Spleen (tissue), 11 donors: ENCODE measurements at regions not wholly inside any gene's neighbourhood (a gene's known extent, or its start where the extent isn't known, plus 50 kb on each side); places are given as distances from the start of the nearest gene placed in this dataset.
A peak's percentile ranks its signal among the peaks of the same experiment; 100 is the strongest.

ENCODE experiments used
- DNase-seq: peaks from one replicate; pipeline ENCODE4 v3.0.0-alpha.2; 2020
- H3K27ac ChIP-seq, 8 donors: fragments of 200-600 bp; sonication (generic) in 7 of 8; 1 replicate in 4 of 8; 2 replicates in 4 of 8; pipeline versions ENCODE4 v1.5.0 to v1.8.0; 2016 to 2021; ENCODE audit warnings: inconsistent platforms in 4 of 8, mild to moderate bottlenecking in 4 of 8, moderate library complexity in 1 of 8
- H3K27me3 ChIP-seq, 7 donors: fragments of 200-600 bp; sonication (generic) in 6 of 7; replicated peaks in 1 of 7; 1 replicate in 4 of 7; 2 replicates in 3 of 7; pipeline versions ENCODE4 v1.5.0 to v1.8.0; 2016 to 2021; ENCODE audit warnings: inconsistent platforms in 3 of 7, mild to moderate bottlenecking in 1 of 7
- H3K36me3 ChIP-seq, 6 donors: fragments of 200-600 bp; sonication (generic) in 5 of 6; 1 replicate in 4 of 6; 2 replicates in 2 of 6; pipeline versions ENCODE4 v1.5.0 to v1.8.0; 2016 to 2021; ENCODE audit warnings: inconsistent platforms in 2 of 6
- H3K4me1 ChIP-seq, 6 donors: fragments of 200-600 bp; sonication (generic) in 5 of 6; 1 replicate in 3 of 6; 2 replicates in 3 of 6; pipeline versions ENCODE4 v1.5.0 to v1.8.0; 2016 to 2021; ENCODE audit warnings: inconsistent platforms in 3 of 6
- H3K4me3 ChIP-seq, 8 donors: fragments of 200-600 bp; sonication (generic) in 7 of 8; 1 replicate in 4 of 8; 2 replicates in 4 of 8; pipeline versions ENCODE4 v1.5.0 to v1.8.0; 2016 to 2021; ENCODE audit warnings: inconsistent platforms in 4 of 8, mild to moderate bottlenecking in 4 of 8, moderate library complexity in 2 of 8
- H3K9me3 ChIP-seq, 8 donors: fragments of 200-600 bp; sonication (generic) in 7 of 8; 1 replicate in 4 of 8; 2 replicates in 4 of 8; pipeline versions ENCODE4 v1.5.0 to v1.8.0; 2016 to 2021; ENCODE audit warnings: inconsistent platforms in 4 of 8
- CTCF ChIP-seq, 11 experiments: fragments of 200-600 bp in 7 of 11; fragments of 450-650 bp in 4 of 11; sonication (generic) in 4 of 11; IDR thresholded peaks in 8 of 11; conservative IDR thresholded peaks in 3 of 11; 1 replicate in 7 of 11; 2 replicates in 4 of 11; pipeline versions ENCODE4 v1.4.0 to v1.8.0; 2016 to 2021; ENCODE audit warnings: antibody characterized with exemption in 11 of 11, inconsistent platforms in 4 of 11, mild to moderate bottlenecking in 1 of 11
- POLR2A ChIP-seq, 3 donors: fragments of 450-650 bp; IDR thresholded peaks; one replicate each; pipeline ENCODE4 v1.5.1; 2017; ENCODE audit warnings: antibody characterized with exemption in 3 of 3, mild to moderate bottlenecking in 1 of 3
- POLR2AphosphoS5 ChIP-seq, 3 donors: sonication (generic); formaldehyde crosslinking; IDR thresholded peaks; one replicate each; pipeline ENCODE4 v1.5.1; 2017; ENCODE audit warnings: antibody characterized with exemption in 3 of 3
- WGBS, 5 donors: extraction: QIAGEN DNeasy Blood & Tissue Kit in 3 of 5; methylation state at CpG; one replicate each; pipeline versions ENCODE4 v1.1.5 to v1.1.7; 2013 to 2018; 5-methylcytosine and 5-hydroxymethylcytosine counted together
- intact Hi-C: fragments of 100-400 bp; cut with DNase I; formaldehyde crosslinking; loops from one replicate; pipeline ENCODE4 v1.15.0; 2023; ENCODE audit warnings: low total_unique reads
- donor health status: healthy with polysubstance abuse.
- donor health status: DM: no; HTN: no; CAD: no; lungs with moderate emphysema.
- donor health status: DM: no; HTN: no; CAD: no.
- donor health status: Bipolar disorder and iron deficiency.
- donor health status: healthy.
- donor health status: DM: no; HTN: no; CAD: no.
- donor health status: DM: yes; HTN: yes; CAD: no.

GRCh38 chr2:176662753-176663152 lies 393.5 kb downstream of the MTX2 start:
- WGBS, 5 donors: 77 to 93% (median 87%) methylated on average over 2 of the region's 2 CpGs
- H3K9me3 ChIP-seq: no peaks in the 10 kb centered on the region
- no peak for TF ChIP-seq POLR2AphosphoS5 (IDR thresholded peaks at IDR 0.05)
- no peak for TF ChIP-seq POLR2A (IDR thresholded peaks at IDR 0.05)
- no peak for TF ChIP-seq CTCF (IDR thresholded peaks at IDR 0.05 in 8 of 11, conservative IDR thresholded peaks at IDR 0.05 in 3 of 11)
- DNase-seq: no peak
- no peaks in the 10 kb centered on the region for H3K36me3 ChIP-seq
- H3K27ac ChIP-seq: no peak overlapping the region
- H3K4me1 ChIP-seq: no peaks in the 10 kb centered on the region
- H3K4me3 ChIP-seq: no peak overlapping the region
- H3K27me3 ChIP-seq: peaks cover 0 to 43% (median 0%) of the 10 kb centered on the region in 7 donors
- intact Hi-C loops: no loop called here

GRCh38 chr2:176664478-176664877 lies 395.2 kb downstream of the MTX2 start:
- no peak overlapping the region for H3K4me3 ChIP-seq
- intact Hi-C loops: no loop called here
- no peaks in the 10 kb centered on the region for H3K9me3 ChIP-seq
- peaks cover 0 to 3% (median 0%) of the 10 kb centered on the region in 6 donors for H3K4me1 ChIP-seq
- no peak for DNase-seq
- no peaks in the 10 kb centered on the region for H3K36me3 ChIP-seq
- WGBS, 5 donors: 74 to 89% (median 86%) methylated on average over 4 of the region's 4 CpGs
- TF ChIP-seq POLR2AphosphoS5 (IDR thresholded peaks at IDR 0.05) (no peak), CTCF (IDR thresholded peaks at IDR 0.05 in 8 of 11, conservative IDR thresholded peaks at IDR 0.05 in 3 of 11) (no peak), POLR2A (IDR thresholded peaks at IDR 0.05) (no peak)
- H3K27me3 ChIP-seq: peaks cover 0 to 28% (median 0%) of the 10 kb centered on the region in 7 donors
- H3K27ac ChIP-seq: no peak overlapping the region

- 88 to 100% (median 94%) methylated on average over 1 of the region's 1 CpG for WGBS, 5 donors
- H3K27me3 ChIP-seq: peaks cover 0 to 24% (median 0%) of the 10 kb centered on the region in 7 donors
- H3K4me1 ChIP-seq: peaks cover 0 to 5% (median 0%) of the 10 kb centered on the region in 6 donors
- H3K27ac ChIP-seq: no peak overlapping the region
- DNase-seq: no peak
- no peaks in the 10 kb centered on the region for H3K9me3 ChIP-seq
- no peaks in the 10 kb centered on the region for H3K36me3 ChIP-seq
- H3K4me3 ChIP-seq: no peak overlapping the region
- TF ChIP-seq CTCF (IDR thresholded peaks at IDR 0.05 in 8 of 11, conservative IDR thresholded peaks at IDR 0.05 in 3 of 11) (no peak), POLR2A (IDR thresholded peaks at IDR 0.05) (no peak), POLR2AphosphoS5 (IDR thresholded peaks at IDR 0.05) (no peak)
- intact Hi-C loops: no loop called here
Measured at GRCh38 chr2:176665086-176665485, 395.8 kb downstream of the MTX2 start.

GRCh38 chr2:176668912-176669311 lies 399.7 kb downstream of the MTX2 start:
- intact Hi-C loops: no loop called here
- peak overlapping the region in 7 of 8 donors; percentile 3 to 65 (median 44) for H3K27ac ChIP-seq

More at GRCh38 chr2:176668912-176669311, 399.7 kb downstream of the MTX2 start:
- Histone ChIP-seq H3K4me3 (no peak overlapping the region), H3K27me3 (peaks cover 0 to 4% (median 0%) of the 10 kb centered on the region in 7 donors), H3K36me3 (no peaks in the 10 kb centered on the region), H3K9me3 (no peaks in the 10 kb centered on the region), H3K4me1 (peaks cover 0 to 5% (median 0%) of the 10 kb centered on the region in 6 donors)
- no peak for DNase-seq
- TF ChIP-seq CTCF (IDR thresholded peaks at IDR 0.05 in 8 of 11, conservative IDR thresholded peaks at IDR 0.05 in 3 of 11): no peak
- TF ChIP-seq POLR2AphosphoS5 (IDR thresholded peaks at IDR 0.05): no peak
- TF ChIP-seq POLR2A (IDR thresholded peaks at IDR 0.05): no peak
